HepG2 (cell line): ENCODE measurements at regions not wholly inside any gene's neighbourhood (a gene's known extent, or its start where the extent isn't known, plus 50 kb on each side); places are given as distances from the start of the nearest gene placed in this dataset.

Experiments
- ATAC-seq: fragments of 200-7000 bp; cut with Tn5 transposase; 3 replicates; pipeline ENCODE4 v1.9.1; 2020; ENCODE audit warnings: mild to moderate bottlenecking, moderate library complexity
- BruUV-seq: library from RNA; stranded (reverse); fragments of 400-500 nt; replicated peaks from 2 replicates; lab custom pipeline; 2021; lab: Mats Ljungman, UMichigan
- CTCF ChIA-PET: fragments of 300-600 bp; formaldehyde crosslinking; extraction: SDS; loops from one replicate; lab custom pipeline; 2021; ENCODE audit warnings: low total read pairs, inconsistent platforms, low intra/inter-chr PET ratio; lab: Yijun Ruan, JAX
- POLR2A ChIA-PET: fragments of 350-600 bp; sonication (Branson Sonifier 250); formaldehyde crosslinking; loops from one replicate; lab custom pipeline; 2020; ENCODE audit warnings: antibody characterized with exemption, inconsistent platforms; lab: Yijun Ruan, JAX
- DNase-seq: peaks from one replicate; pipeline ENCODE4 v3.0.0-alpha.2; 2015; ENCODE audit warnings: low spot score
- FAIRE-seq: peaks from 3 replicates; lab custom pipeline; 2011; peaks lifted over from hg19 to GRCh38; lab: Jason Lieb, UNC
- H2AFZ ChIP-seq: one replicate; pipeline ENCODE4 v1.6.1; 2011; ENCODE audit warnings: low read length, inconsistent platforms
- H3K27ac ChIP-seq: fragments of 300-600 bp; 3 replicates; pipeline ENCODE4 v1.8.0; 2011; ENCODE audit warnings: mixed run types, mild to moderate bottlenecking, mixed read lengths, low read length, inconsistent platforms; ENCODE audit not compliant: insufficient read depth; ENCODE audit errors: extremely low read length
- H3K27me3 ChIP-seq, 2 experiments: fragments of 200-600 bp in 1 of 2; 2 replicates in 1 of 2; 3 replicates in 1 of 2; pipeline versions ENCODE4 v1.6.0 to v1.8.0; 2011; ENCODE audit warnings: low read length in 2 of 2, mild to moderate bottlenecking in 2 of 2, moderate library complexity in 2 of 2, inconsistent platforms in 1 of 2; ENCODE audit not compliant: insufficient read depth in 2 of 2, control insufficient read depth in 1 of 2
- H3K36me3 ChIP-seq, 2 experiments: fragments of 200-600 bp in 1 of 2; replicated peaks in 1 of 2; 2 replicates in 1 of 2; 3 replicates in 1 of 2; pipeline versions ENCODE4 v1.5.1 to v1.8.0; 2011; ENCODE audit warnings: low read length in 2 of 2, inconsistent platforms in 1 of 2; ENCODE audit not compliant: insufficient read depth in 2 of 2, control insufficient read depth in 1 of 2
- H3K4me1 ChIP-seq: 2 replicates; pipeline ENCODE4 v1.5.1; 2012; ENCODE audit warnings: low read length, inconsistent platforms; ENCODE audit not compliant: insufficient read depth
- H3K4me2 ChIP-seq: 2 replicates; pipeline ENCODE4 v1.6.0; 2011; ENCODE audit warnings: low read depth, low read length, inconsistent platforms
- H3K4me3 ChIP-seq, 3 experiments: fragments of 200-600 bp in 1 of 3; sonication (generic), shearing (Covaris generic) in 1 of 3; replicated peaks in 1 of 3; 2 replicates each; pipeline ENCODE4 v1.5.1; 2011 to 2016; ENCODE audit warnings: low read length in 3 of 3, inconsistent platforms in 2 of 3, low read depth in 2 of 3, mild to moderate bottlenecking in 2 of 3, control low read depth in 1 of 3, mixed read lengths in 1 of 3; ENCODE audit not compliant: insufficient read depth in 1 of 3
- H3K79me2 ChIP-seq: one replicate; pipeline ENCODE4 v1.6.1; 2011; ENCODE audit warnings: low read length, inconsistent platforms; ENCODE audit not compliant: insufficient read depth
- H3K9ac ChIP-seq: 2 replicates; pipeline ENCODE4 v1.6.0; 2011; ENCODE audit warnings: mild to moderate bottlenecking, low read depth, low read length, inconsistent platforms; ENCODE audit not compliant: insufficient read depth
- H3K9me3 ChIP-seq: 2 replicates; pipeline ENCODE4 v1.5.1; 2012; ENCODE audit warnings: mild to moderate bottlenecking, low read length
- H4K20me1 ChIP-seq: 2 replicates; pipeline ENCODE4 v1.6.0; 2011; ENCODE audit warnings: inconsistent platforms, mild to moderate bottlenecking, low read length, moderate library complexity; ENCODE audit not compliant: insufficient read depth
- CEBPG ChIP-seq: IDR thresholded peaks from 2 replicates; pipeline ENCODE4 v1.6.1; 2016
- EP300 ChIP-seq, 3 experiments: sonication (generic) in 1 of 3; formaldehyde crosslinking in 1 of 3; IDR thresholded peaks; 2 replicates each; pipeline versions ENCODE4 v1.5.1 to v1.6.1; 2011 to 2020; ENCODE audit warnings: low read depth in 2 of 3, low read length in 2 of 3, borderline replicate concordance in 1 of 3, improper control_type of control experiment in 1 of 3, mild to moderate bottlenecking in 1 of 3, missing genetic modification reagents in 1 of 3, moderate library complexity in 1 of 3
- HNRNPK ChIP-seq: fragments of 200-400 bp; formaldehyde crosslinking; IDR thresholded peaks from 2 replicates; pipeline ENCODE4 v1.6.1; 2018; ENCODE audit warnings: low read length, low read depth, moderate library complexity, mild to moderate bottlenecking; ENCODE audit not compliant: poor library complexity, severe bottlenecking
- KDM2A ChIP-seq: sonication (generic); formaldehyde crosslinking; IDR thresholded peaks from 2 replicates; pipeline ENCODE4 v1.4.0; 2020; ENCODE audit warnings: low read depth, missing genetic modification reagents, borderline replicate concordance
- KLF6 ChIP-seq: IDR thresholded peaks from 2 replicates; pipeline ENCODE4 v1.8.0; 2016; ENCODE audit warnings: missing biosample characterization, missing genetic modification reagents
- NFKB2 ChIP-seq: sonication (generic); formaldehyde crosslinking; IDR thresholded peaks from 2 replicates; pipeline ENCODE4 v1.4.0; 2020; ENCODE audit warnings: missing genetic modification reagents, borderline replicate concordance
- SSRP1 ChIP-seq: IDR thresholded peaks from 2 replicates; pipeline ENCODE4 v1.6.1; 2016; ENCODE audit warnings: control low read depth
- ZNF496 ChIP-seq: sonication (generic); formaldehyde crosslinking; IDR thresholded peaks from 2 replicates; pipeline ENCODE4 v1.8.1; 2023; ENCODE audit warnings: mild to moderate bottlenecking, moderate library complexity, missing genetic modification reagents; ENCODE audit not compliant: insufficient replicate concordance
- ZNF775 ChIP-seq: sonication (generic); formaldehyde crosslinking; IDR thresholded peaks from 2 replicates; pipeline ENCODE4 v1.4.0; 2020; ENCODE audit warnings: missing genetic modification reagents, mild to moderate bottlenecking, moderate library complexity, borderline replicate concordance
- WGBS: methylation state at CpG from one replicate; pipeline ENCODE4 v1.1.6; 2017; ENCODE audit warnings: low lambda C conversion rate; 5-methylcytosine and 5-hydroxymethylcytosine counted together
- in situ Hi-C: cut with HindIII; loops from 2 replicates; pipeline ENCODE4 v1.10.0; 2017; ENCODE audit warnings: low pct_unique_long_range_greater_than_20kb; ENCODE audit not compliant: extremely low pct_ligation_motif_present
- intact Hi-C: fragments of 100-400 bp; cut with micrococcal nuclease; formaldehyde crosslinking; loops from one replicate; pipeline ENCODE4 v1.10.0; 2022; ENCODE audit not compliant: unreplicated experiment
- TF ChIP-seq, protein P1 (sequence below): IDR thresholded peaks from 2 replicates; pipeline ENCODE4 v1.6.1; 2016; ENCODE audit warnings: missing compliant biosample characterization, missing genetic modification reagents, borderline replicate concordance

DNA sequence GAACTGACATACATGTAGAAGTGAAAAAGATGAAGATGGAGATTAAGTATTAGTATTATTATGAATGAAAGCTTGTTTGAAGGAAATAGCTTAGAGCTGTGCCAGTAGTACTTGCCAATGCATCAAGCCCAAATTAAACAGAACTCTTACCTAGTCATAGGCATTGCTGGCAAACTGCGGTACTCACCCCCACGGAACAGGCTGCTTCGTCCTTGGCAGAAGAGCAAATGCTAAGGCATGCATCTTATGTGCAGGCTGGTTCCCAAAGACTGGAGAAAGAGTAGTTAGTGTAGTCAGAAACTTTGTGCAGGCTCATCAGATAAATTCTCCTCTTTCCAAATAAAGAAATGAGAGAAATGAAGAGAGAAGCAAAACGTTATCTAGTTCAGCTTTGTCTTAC lies 134.8 kb downstream of the CCDC59 start:
- 39% methylated on average over 4 of the region's 4 CpGs for WGBS
- no peak overlapping the region for H3K4me2 ChIP-seq
- no peak overlapping the region for H2AFZ ChIP-seq
- ATAC-seq (no peak), FAIRE-seq (no peak)
- no peak overlapping the region for H3K27ac ChIP-seq
- no TSS peak for BruUV-seq
- TF ChIP-seq CEBPG (CRISPR knock-in tag), result no peak
- no peak for TF ChIP-seq KDM2A (CRISPR knock-in tag)
- TF ChIP-seq EP300 (IDR thresholded peaks at IDR 0.05; ENCODE audit: low read depth in 2 of 2, low read length in 2 of 2), result no peak
- TF ChIP-seq EP300 (CRISPR knock-in tag; IDR thresholded peaks at IDR 0.05; ENCODE audit: borderline replicate concordance), result no peak
- TF ChIP-seq SSRP1 (CRISPR knock-in tag), result no peak
- no peak for TF ChIP-seq NFKB2
- TF ChIP-seq HNRNPK, result no peak
- no peak for TF ChIP-seq ZNF775 (CRISPR knock-in tag)
- TF ChIP-seq, protein P1, sequence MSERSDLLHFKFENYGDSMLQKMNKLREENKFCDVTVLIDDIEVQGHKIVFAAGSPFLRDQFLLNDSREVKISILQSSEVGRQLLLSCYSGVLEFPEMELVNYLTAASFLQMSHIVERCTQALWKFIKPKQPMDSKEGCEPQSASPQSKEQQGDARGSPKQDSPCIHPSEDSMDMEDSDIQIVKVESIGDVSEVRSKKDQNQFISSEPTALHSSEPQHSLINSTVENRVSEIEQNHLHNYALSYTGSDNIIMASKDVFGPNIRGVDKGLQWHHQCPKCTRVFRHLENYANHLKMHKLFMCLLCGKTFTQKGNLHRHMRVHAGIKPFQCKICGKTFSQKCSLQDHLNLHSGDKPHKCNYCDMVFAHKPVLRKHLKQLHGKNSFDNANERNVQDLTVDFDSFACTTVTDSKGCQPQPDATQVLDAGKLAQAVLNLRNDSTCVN (CRISPR knock-in tag), result no peak
- no peak for TF ChIP-seq ZNF496
- no peak for TF ChIP-seq KLF6 (CRISPR knock-in tag)
- TF ChIP-seq, all 625 proteins: peak for 0
- Histone ChIP-seq H3K4me3 (no peak overlapping the region), H3K27me3 (no peaks in the 10 kb centered on the region), H4K20me1 (no peaks in the 10 kb centered on the region), H3K4me1 (no peaks in the 10 kb centered on the region), H3K9ac (no peak overlapping the region), H3K9me3 (no peaks in the 10 kb centered on the region; the same call in 1 of the 2 replicates), H3K36me3 (no peaks in the 10 kb centered on the region), H3K79me2 (no peaks in the 10 kb centered on the region)
- DNase-seq, result no peak
- in situ Hi-C loops, result no loop called here
- ChIA-PET CTCF (no interaction called here), POLR2A (no interaction called here)
- intact Hi-C loops, result no loop called here
